GM21367 (cell line): ENCODE measurements at regions not wholly inside any gene's neighbourhood (a gene's known extent, or its start where the extent isn't known, plus 50 kb on each side); places are given as distances from the start of the nearest gene placed in this dataset.
"Not testable (repeated sequence)": the region's sequence is repeated elsewhere in the genome, so short reads cannot be mapped to it uniquely, and the experiment has no call there.

Experiments
- ATAC-seq: cut with Tn5 transposase; IDR thresholded peaks from one replicate; pipeline ENCODE4 v1.9.1; 2021; ENCODE audit not compliant: unreplicated experiment

DNA sequence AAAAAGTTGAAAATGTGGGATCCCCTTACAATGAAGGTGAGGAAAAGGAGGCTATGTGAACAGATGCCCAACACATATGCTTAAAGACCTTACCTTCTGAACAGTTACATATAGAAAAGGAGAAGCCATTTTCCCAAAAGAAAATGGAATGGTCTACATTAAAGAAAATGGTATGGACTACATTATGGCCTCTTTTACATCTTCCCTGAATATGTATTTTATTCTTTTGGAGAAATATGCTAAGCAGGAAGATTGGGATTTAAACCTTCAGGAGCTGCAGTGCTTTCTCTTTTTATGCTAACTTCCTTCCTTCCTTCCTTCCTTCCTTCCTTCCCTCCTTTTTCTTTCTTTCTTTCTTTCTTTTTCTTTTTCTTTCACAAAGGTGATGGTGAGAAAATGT lies 155.4 kb downstream of the SEC23IP start:
- ATAC-seq, result no peak

DNA sequence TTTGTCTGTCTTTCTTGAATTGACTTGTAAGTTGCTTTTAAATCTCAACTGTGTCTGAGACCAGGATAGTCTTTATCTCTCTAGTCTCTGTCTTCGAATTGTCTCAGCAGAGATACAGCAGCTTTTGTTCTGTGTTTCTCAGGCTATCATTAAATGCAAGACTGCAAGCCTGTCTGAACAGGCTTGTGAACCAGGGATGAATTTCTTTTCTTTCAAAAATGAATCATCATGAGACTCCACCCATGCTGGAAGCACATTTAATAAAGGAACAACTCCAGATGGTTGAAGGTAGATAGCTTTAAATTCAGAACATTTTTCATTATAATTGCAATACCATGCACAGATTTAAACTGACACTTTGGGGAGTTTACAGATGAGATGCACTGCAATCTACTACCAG lies 155.9 kb downstream of the SEC23IP start:
- ATAC-seq, result no peak

DNA sequence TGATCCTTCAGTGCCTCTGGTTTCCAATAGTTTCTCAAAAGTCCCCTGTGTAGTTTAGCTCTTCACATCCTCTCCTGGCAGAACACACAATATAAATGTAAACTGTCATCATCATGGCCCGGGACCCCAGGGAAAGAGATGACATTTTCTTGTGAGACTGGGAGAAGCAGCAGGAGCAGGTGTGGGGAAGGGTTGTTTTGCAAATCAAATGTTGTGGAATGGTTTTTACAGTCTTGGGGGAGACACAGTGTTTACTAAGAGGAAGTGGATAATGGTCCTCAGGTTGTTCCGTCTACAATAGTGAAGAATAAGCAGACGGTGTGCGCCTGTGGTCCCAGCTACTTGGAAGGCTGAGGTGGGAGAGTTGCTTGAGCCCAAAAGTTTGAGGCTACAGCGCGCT lies 159.1 kb downstream of the SEC23IP start:
- no peak for ATAC-seq

DNA sequence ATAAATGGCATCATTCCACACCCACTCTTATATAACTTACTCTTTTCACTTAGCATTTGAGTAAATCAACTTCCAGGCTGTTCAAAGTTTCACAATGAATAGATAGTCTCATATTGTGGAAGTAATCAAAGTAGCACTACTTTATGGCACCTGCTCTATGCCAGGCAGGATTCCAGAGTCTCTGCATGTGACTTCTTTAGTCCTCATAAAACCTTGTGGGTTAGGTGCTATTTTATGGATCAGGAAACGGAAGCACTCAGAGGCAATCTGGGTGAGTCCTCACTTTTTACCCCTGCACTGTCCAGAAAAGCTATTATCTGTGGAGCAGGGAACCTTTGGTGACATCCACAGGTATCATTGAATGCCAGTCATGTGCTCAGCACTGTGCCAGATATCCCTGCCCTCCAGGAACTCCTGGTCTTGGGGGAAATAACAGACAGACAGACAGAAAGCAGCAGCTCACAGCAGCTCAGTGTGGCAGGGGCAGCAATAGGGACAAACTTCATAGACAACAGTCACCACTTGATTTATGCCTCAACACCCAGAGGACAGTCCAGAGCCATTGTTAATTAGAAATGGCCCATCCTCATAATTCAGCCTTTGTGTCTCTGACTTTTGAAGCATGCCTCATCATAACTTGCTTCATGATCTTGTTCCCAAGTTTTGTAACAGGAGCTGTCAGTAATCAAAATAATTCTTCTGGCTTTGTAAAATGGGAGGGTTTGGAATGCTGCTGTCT lies 160.6 kb downstream of the SEC23IP start:
- ATAC-seq, result no peak

DNA sequence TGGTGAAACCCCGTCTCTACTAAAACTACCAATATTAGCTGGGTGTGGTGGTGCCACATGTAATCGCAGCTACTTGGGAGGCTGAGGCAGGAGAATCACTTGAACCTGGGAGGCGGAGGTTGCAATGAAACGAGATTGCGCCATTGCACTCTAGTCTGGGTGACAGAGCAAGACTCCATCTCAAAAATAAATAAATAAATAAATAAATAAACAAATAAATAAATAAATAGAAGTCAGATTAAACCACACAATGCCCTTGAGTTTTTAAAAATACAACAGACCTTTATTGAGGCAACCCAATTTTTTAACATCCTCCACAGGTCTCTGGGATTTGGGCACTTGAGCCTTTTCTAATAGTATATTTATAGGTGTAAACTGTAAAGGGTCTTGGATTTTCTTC lies 167.3 kb downstream of the SEC23IP start:
- not testable (repeated sequence) for ATAC-seq

DNA sequence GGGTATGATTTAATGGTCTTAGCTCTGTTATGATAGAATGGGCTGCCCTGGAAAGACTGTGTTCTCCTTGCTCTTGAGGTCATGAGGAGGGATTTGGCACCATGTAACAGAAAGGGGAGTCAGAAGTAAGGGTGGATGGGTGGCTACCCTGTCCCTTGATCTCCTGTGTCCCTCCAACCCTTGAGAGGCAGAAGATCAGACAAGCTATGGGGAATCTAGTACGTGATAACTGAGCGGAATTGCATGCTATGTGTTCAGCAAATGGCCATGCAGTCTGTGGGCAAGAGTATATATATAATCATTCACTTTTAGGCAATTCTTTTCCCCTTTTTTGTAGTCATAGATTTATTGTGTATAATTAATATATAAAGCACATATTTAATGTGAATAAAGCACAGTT lies 174.9 kb downstream of the SEC23IP start:
- no peak for ATAC-seq

DNA sequence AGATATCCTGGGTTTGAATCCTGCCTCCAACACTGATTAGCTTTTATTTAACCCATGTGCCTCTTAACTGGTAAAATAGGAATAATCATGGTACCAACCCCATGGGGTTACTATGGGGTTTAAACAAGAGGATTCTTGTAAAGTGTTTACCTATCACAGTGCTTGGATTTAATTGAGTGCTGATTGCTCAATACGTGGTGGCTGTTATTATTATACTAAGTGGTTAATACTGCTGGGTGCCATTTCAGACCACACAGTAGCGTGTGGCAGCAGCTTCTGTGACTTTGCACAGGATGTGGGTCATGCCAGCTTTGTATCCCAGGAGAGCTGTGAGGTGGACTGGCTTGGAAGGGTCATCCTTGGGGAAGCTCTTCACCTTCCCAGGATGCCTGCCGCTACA lies 177.2 kb downstream of the SEC23IP start:
- no peak for ATAC-seq

DNA sequence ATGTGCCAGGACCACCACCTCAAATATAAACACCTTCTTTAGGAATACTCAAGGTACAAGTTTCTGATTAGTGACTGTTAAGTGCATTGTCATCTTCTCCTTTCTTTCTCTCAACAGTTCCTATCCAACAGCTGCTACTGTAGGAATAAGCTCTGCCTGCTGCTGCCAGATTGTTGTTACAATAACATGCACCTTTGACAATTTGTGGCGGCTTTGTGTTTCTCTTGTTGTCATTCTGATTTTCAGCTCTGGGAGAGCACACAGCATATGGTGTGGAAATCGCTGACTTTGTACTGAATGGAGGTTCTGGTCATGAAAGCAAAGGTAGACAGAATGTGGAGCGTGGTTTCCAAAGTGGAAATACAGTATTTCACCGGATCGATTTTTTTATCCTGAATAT lies 182.8 kb downstream of the SEC23IP start:
- no peak for ATAC-seq

DNA sequence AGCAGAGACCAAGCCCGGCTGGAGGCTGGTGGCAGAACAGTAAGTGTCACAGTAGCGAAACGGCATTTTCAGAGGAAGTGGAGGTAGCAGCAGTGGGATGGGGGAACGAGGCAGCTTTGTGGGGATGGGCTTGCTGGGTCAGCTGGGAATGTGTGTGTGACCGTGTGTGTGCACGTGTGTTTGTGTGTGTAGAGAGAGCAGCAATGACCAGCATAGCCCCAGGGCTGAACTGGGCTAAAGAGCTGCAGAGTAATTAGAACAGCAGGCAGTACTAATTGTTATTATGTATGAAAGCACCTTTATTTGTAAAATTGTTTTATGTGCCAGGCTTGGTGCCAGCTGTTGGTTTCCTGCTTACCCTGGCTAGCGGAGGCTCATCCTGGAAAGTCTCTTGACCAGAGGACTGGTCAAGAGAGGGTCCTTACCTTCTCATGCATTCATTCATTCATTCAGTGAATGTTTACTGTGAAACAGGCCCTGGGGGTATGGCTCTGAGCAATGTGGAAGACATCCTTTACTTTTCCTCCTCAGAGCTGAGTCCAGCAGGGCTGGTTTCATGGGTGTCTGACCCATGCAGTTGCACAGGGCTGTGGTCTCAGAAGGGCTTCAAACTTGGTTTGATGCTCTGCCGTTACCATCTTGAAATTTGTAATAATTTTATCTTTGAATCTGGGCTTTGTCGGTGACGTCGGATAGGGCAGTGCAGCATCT lies 184.6 kb downstream of the SEC23IP start:
- no peak for ATAC-seq

DNA sequence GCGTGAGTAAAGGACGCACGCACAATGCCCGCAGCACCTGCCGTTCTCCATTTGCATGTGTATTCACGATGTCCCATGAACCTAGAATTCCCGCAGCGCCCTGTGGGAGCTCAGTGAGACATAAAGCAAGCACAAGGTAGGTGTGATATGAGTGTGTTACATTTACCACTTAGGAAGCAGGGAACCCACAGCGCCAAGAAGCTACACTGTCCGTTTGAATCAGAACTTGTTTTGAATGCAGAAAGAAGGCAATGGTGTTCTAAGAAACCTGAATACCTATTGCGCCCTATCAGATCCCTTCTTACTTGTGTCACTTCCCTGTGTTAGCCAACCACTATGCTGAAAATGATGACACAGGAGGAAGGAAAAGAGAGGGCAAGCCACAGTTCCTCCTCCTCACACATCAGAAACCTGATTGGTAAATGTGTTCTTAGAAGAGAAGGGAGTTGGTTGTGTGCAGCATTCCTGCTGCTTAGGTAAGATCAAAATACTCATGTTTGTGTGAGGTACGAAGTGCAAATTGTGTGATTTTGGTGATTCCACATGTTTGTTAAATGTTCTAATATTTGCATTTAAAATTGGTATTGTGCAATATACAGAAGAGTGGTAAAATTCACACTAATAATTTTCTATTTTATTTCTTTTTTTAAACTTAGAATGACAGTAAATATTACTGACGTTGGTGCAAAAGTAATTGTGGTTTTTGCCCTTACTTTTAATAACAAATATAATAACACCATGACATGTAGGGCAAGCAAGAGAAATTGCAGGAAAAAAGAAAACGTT lies 185.4 kb downstream of the SEC23IP start:
- no peak for ATAC-seq

DNA sequence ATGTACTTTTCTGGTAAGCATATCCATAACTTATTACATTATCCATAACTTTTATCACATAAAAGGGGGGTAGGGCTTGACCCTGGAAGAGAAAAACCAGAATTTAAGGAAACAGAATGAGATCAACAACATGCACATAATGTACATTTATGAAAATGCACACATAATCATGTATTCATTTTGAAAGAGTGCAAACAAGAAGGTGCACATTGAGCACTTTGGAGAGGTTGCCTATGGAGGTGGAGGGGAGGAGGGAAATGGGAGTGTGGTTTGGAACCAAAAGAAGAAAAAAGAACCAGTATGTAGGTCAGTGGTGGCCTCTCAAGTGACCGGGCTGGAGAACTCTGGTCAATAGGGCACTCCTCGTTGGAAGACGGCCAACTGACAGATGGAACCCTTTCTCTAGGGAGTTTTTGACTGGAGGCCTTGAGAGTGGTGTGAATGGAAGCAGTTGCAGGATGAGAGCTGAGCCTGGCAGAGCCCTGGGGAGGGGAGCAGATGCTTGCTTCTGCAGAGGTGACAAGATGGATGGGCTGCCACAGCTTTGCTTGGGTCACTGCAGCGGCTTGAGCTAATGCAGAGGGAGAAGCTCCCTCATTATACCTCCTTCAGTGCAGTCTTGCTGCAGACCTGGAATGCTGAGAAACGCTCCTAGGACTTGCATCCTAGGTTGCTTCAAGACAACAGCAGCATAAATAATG lies 192.7 kb downstream of the SEC23IP start:
- ATAC-seq, result no peak

DNA sequence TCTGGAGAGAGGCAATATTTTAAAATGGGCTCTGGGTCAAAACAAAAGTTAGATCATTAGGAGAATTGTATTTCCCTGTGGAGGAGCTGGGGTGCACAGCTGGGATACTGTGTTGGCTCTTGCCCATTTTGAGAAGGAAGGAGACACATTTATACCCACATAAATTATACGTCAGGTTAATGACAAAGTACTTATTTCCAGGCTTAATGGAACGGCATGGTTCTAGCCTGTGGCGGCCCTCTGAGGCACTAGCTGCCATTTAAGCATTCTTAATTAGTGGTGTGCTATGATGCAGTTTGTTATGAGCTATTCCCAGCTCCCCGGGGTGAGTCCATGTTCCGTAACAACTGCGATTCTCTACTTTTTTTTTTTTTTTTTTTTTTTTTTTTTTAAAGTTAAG lies 193.5 kb downstream of the SEC23IP start:
- no peak for ATAC-seq

DNA sequence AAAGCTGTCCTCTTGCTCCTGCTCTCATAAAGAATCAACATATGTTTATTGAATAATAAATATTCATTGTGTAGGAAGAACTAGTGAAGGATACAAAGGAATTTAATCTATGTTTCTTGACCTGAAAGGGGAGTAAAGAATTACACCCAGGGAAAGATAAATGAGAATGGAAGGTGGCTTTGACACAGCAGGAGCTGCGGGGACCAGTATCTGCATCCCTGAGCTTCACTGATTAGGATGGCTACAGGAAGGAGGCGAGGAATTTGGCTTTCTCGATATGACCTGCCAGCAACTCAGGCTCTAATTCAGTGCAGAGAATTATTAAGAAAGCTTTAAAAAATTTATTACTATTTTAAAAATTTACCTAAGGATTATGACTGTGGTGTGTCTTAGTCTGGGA lies 194.6 kb downstream of the SEC23IP start:
- ATAC-seq, result no peak

DNA sequence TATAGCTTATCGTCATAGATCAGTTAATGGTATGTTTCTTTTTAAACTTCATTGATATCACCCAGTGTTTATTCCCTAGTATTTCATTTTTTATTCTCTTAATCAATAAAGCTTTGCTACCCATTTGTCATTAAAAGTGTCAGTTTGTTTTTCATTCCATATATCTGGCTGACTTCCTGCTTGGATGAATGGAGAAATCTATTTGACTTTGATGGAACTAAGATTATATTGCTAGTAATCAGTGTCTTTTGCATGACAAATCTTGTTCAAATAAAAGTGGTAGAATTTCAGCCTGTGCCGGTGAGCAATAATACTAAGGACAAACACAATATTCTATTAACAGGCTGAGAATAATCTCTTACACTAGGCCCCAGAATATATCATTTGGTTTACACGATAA lies 203.3 kb downstream of the SEC23IP start:
- no peak for ATAC-seq

DNA sequence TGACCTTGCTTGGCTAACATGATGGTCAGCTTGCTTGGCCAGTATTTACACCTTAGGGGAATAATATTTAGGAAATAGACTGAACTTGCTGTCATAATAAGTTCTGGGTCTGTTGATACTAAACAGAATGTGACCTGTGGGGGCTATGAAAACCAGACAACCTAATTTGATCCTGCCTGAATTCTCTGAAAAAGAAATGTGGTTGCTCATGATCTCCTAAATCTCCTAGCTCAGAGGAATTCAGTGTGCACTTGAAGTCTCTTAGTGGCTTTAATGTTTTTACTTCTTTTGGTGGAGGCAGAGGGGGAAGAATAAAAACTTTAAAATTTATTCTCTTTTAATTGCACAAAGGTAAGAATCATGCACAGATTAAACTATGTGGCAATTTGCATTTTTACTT lies 205.2 kb downstream of the SEC23IP start:
- no peak for ATAC-seq

DNA sequence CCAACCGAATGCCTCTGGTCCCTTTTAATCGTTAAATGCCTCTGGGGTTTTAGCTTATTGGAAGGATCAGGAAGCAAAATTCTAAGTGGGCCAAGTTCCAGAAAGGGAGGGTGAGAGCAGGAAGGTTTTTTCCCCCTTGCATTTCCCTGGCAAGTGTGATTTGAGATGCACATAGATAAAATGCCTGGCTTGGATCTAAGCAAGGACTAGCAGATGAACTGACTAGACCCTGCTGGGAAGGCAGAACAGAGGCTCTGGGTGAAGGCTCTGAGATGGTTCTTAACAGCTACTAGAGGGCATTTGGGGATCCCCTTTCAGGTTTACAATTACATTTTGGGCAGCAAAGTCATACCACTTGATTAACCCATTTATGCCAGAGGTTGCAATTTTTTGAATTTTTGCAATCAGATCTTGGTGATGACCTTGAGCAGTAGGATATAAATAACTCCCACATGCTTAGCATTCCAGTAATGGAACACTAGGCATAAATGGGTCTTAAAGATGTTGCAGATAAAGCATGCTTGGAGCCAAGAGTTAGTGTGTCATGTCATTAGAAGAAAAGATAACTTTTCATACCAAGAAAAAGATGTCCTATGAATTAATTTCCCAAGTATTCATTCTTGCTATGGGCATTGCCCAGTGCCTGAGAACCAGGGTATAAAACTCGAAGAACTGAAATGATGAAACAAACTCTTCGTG lies 205.9 kb downstream of the SEC23IP start:
- no peak for ATAC-seq

DNA sequence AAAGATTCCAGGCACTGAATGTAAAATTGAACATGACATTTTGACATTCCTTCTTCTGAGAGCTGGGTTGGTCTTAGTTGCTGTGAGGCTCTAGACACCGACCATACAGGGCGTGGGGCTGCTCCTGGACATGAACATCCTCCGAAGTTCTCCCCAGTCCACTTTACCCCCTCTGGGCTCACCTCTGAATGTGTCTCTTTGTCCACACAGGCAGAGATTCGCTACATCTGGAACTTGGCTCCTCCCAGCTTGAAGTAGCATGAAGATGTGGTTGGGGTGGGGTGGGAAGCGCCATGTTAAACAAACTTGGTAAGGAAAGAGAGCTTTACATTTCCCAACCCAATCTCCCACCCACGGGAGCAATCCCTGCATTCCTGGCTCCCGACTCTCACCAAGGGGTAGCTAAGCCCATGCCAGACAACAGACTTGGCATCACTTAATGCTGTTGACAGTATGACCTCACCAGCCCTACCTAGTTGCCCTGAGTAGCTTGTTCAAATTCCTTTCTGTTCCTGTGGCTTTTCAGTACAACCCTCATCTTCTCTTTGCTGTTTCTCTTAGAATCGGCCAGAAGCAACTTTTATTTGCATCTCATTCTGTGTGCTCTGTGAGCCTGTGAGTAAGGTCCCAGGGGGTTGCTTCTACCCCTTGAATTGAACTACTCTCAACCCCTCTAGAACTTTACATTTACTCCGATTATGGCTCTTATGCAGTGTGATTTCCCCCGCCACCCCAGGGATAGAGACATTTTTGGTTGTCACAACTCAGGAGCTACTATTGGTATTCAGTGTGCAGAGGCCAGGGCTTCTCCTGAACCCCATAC lies 211.4 kb downstream of the SEC23IP start:
- ATAC-seq, result no peak

DNA sequence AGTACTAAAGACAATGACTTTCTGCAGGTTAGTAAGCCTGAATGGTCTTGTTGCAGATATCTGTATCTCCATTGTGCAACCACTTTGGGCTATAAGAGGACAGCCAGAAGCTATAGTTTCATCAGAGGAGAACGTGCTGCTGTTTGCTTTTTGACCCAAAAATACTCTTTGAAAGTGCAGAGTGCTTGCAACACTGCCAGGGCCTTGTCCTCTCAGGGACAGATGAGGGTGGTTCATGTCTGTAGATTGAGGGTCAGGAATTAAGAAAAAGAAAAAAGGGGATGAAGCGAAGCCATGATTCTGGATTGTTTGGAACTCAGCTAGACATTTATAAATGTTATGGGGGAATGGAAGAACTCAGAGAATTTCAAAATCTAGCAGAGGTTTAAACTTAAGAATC lies 212.5 kb downstream of the SEC23IP start:
- no peak for ATAC-seq

DNA sequence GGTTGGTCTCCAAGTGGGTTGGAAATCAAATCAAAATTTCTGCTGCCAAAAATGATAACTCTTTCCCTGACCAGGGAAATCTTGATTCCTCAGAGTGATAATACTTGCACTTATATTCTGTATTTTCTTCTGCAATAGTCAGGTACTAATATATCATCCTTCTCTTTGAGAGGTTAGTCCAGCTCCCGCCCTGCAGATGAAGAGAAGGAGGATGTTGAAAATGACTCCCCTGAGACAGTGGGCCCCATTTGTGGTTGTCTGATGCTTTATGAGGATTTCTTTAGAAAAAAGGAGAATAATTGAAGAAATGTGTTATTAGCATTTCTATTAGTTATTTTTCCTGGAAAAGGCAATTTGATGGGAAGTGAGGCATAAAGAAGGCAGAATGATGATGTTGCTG lies 213.0 kb downstream of the SEC23IP start:
- no peak for ATAC-seq

DNA sequence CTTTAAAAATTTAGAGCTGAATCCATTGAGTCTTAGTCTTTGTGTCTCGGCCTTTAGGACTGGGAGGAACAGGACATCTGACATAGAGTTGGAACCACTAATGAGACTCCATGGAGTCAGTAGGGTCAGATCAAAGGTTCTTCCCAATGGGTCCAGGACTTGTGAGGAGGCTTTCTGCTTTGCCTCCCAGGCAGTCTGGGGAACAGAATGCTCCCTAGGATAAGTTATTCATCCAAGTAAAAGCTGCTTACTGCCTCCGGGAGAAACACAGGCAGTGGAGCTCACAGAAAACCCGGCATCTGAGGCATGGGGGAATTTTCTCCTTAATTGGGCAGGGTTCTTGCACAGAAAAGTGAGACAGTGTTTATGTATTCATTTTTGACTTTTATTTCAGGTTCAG lies 216.4 kb downstream of the SEC23IP start:
- ATAC-seq, result no peak
